ENCODE measurements at regions not wholly inside any gene's neighbourhood (a gene's known extent, or its start where the extent isn't known, plus 50 kb on each side); places are given as distances from the start of the nearest gene placed in this dataset.

DNA sequence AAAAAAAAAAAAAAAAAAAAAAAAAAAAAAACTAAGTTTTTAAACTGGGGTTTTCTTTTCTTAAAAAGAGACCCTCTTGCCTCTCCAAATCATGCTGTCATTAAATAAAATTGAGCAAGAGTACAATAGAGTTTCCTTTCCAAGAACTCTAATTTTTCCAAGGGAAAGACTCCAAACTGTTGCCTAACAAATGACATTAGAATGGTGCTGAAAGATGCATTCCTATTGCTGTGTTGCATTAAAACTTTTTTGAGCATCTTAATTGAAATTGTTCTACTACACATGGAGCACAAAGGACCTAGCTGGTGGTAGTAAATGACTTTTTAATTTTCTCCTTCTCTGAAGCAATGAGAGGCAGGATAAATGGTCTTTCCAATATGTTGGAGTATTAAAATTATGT, 469.1 kb upstream of the ARHGEF26 start:
- TF ChIP-seq POLR2AphosphoS5 (IDR thresholded peaks at IDR 0.05; ENCODE audit: borderline replicate concordance, low read depth, low read length) (no peak), EZH2 (IDR thresholded peaks at IDR 0.05) (no peak), FOXP2 (optimal IDR thresholded peaks at IDR 0.05; ENCODE audit: control extremely low read depth, extremely low read length, insufficient read depth) (no peak)
- Histone ChIP-seq H3K27ac (no peak overlapping the region), H3K9ac (ENCODE audit: insufficient read length) (no peak overlapping the region), H3K4me3 (no peak overlapping the region), H3K9me3 (ENCODE audit: low read depth, low read length) (no peaks in the 10 kb centered on the region), H3K36me3 (ENCODE audit: insufficient read depth, low read length) (no peaks in the 10 kb centered on the region)
- DNase-seq (ENCODE audit: low read depth, low spot score), result no peak

DNA sequence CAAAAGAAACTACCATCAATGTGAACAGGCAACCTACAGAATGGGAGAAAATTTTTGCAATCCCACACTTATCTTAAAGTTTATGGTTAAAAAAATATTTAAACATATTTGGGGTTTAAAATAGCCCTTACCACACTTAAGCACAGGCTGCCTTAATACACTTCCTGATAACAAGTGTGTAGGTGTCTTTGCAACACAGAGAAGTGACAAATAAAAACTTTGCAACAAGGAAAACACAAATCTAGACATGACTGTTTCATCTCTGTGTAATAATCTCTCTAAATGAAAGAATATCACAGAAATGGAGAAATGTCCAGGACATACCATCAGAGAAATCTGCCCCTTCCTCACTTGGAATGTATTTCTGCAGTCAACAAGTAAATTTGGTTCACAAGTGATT, 464.1 kb upstream of the ARHGEF26 start:
- no peaks in the 10 kb centered on the region for H3K9me3 ChIP-seq (ENCODE audit: low read depth, low read length)
- H3K4me3 ChIP-seq, result no peak overlapping the region
- no peaks in the 10 kb centered on the region for H3K36me3 ChIP-seq (ENCODE audit: insufficient read depth, low read length)
- TF ChIP-seq FOXP2 (optimal IDR thresholded peaks at IDR 0.05; ENCODE audit: control extremely low read depth, extremely low read length, insufficient read depth) (no peak), POLR2AphosphoS5 (IDR thresholded peaks at IDR 0.05; ENCODE audit: borderline replicate concordance, low read depth, low read length) (no peak), EZH2 (IDR thresholded peaks at IDR 0.05) (no peak)
- H3K9ac ChIP-seq (ENCODE audit: insufficient read length), result no peak overlapping the region
- DNase-seq (ENCODE audit: low read depth, low spot score), result no peak
- no peak overlapping the region for H3K27ac ChIP-seq

DNA sequence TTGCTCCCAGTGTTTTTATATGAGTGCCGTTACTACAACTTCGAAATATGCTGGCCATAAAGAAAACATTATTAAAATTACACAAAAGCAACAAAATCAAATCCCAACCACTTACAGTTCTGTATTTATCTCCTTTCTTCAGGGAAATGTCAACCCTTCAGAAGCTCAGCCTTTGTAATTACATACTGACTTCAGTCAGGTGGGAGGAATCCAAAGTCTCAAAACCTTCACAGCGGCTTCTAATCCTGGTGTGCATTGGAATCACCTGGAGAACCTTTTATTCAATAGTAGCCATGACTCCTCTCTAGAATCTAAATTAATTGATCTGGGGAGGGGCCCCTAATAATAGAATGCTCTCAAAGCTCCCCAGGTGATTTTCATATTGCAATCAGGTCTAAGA, 463.7 kb upstream of the ARHGEF26 start:
- Histone ChIP-seq H3K9me3 (ENCODE audit: low read depth, low read length) (no peaks in the 10 kb centered on the region), H3K4me3 (no peak overlapping the region), H3K9ac (ENCODE audit: insufficient read length) (no peak overlapping the region), H3K27ac (no peak overlapping the region), H3K36me3 (ENCODE audit: insufficient read depth, low read length) (no peaks in the 10 kb centered on the region)
- DNase-seq (ENCODE audit: low read depth, low spot score), result no peak
- TF ChIP-seq EZH2 (IDR thresholded peaks at IDR 0.05), result no peak
- no peak for TF ChIP-seq POLR2AphosphoS5 (IDR thresholded peaks at IDR 0.05; ENCODE audit: borderline replicate concordance, low read depth, low read length)
- no peak for TF ChIP-seq FOXP2 (optimal IDR thresholded peaks at IDR 0.05; ENCODE audit: control extremely low read depth, extremely low read length, insufficient read depth)

DNA sequence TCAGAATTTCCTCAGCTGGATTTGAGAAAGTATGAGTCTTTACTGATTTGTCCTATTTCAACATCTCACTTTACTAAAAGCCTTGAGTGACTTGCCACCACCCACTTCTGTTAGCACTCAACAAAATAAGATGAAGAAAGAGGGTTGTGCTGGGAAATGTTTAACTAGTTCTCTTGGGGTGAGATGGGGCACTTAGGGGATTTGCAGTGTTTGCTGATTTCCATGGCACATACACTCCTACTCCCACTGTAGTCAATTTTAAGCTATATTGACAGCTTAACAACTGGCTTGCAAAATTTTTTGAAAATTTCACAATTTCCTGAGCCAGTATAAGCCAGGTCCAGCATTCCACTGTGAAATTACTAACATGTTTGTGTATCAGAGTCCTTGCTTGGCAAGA, 463.1 kb upstream of the ARHGEF26 start:
- H3K9ac ChIP-seq (ENCODE audit: insufficient read length), result no peak overlapping the region
- TF ChIP-seq EZH2 (IDR thresholded peaks at IDR 0.05) (no peak), FOXP2 (optimal IDR thresholded peaks at IDR 0.05; ENCODE audit: control extremely low read depth, extremely low read length, insufficient read depth) (no peak), POLR2AphosphoS5 (IDR thresholded peaks at IDR 0.05; ENCODE audit: borderline replicate concordance, low read depth, low read length) (no peak)
- no peaks in the 10 kb centered on the region for H3K36me3 ChIP-seq (ENCODE audit: insufficient read depth, low read length)
- no peak for DNase-seq (ENCODE audit: low read depth, low spot score)
- no peaks in the 10 kb centered on the region for H3K9me3 ChIP-seq (ENCODE audit: low read depth, low read length)
- H3K4me3 ChIP-seq, result no peak overlapping the region
- H3K27ac ChIP-seq, result no peak overlapping the region

DNA sequence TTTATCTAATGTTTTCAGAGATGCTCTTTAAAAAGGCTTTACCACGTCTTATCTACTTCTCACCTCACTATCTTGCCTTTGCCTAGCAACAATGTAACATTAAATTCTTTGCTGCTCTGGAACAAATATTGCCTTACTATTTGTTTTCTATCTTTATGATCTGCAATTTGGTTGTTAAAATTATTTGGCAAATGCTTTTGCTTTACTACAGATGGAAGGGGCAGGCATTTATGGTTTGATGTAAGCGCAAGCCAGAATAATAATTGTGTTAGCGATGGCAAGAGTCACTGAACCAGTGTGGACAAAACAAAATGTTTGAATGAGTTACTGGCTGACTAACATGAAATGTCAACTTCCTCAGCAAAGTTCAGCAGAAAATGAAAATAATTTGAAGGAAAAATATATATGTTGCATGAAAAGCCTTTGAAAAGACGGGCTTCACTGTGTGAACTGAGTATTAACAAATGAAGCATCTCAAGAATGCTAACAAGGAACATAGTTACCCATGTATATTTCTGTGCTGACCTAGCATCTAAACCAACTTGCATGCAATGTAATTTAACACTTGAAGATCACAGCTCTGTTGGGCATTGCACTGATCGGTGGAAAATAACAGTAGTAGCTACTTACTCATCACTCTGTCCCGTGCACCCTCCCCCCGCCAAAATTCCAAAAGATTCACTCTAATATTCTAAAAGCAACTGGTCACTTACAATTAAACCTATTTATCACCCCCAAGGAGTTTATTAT, 454.0 kb upstream of the ARHGEF26 start:
- no peak for TF ChIP-seq FOXP2 (optimal IDR thresholded peaks at IDR 0.05; ENCODE audit: control extremely low read depth, extremely low read length, insufficient read depth)
- TF ChIP-seq EZH2 (IDR thresholded peaks at IDR 0.05), result no peak
- TF ChIP-seq POLR2AphosphoS5 (IDR thresholded peaks at IDR 0.05; ENCODE audit: borderline replicate concordance, low read depth, low read length), result no peak
- no peak overlapping the region for H3K27ac ChIP-seq

DNA sequence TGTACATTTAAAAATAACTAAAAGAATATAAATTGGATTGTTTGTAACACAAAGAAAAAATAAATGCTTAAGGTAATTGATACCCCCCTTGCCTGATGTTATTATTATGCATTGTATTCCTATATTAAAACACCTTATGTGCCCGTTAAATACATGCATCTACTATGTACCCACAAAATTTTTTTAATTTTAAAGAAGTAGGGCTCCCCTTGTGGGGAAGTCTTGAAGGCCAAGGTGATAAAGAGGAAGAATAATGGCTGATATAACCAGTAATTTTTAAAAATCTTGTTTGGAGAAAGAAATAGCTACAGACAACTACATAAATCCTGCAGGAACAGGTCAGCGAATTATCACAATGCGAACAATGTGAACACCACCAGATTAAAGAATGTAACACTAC, 451.7 kb upstream of the ARHGEF26 start:
- Histone ChIP-seq H3K9me3 (ENCODE audit: low read depth, low read length) (no peaks in the 10 kb centered on the region), H3K36me3 (ENCODE audit: insufficient read depth, low read length) (no peaks in the 10 kb centered on the region), H3K9ac (ENCODE audit: insufficient read length) (no peak overlapping the region), H3K4me3 (no peak overlapping the region), H3K27ac (no peak overlapping the region)
- TF ChIP-seq EZH2 (IDR thresholded peaks at IDR 0.05) (no peak), POLR2AphosphoS5 (IDR thresholded peaks at IDR 0.05; ENCODE audit: borderline replicate concordance, low read depth, low read length) (no peak), FOXP2 (optimal IDR thresholded peaks at IDR 0.05; ENCODE audit: control extremely low read depth, extremely low read length, insufficient read depth) (no peak)
- no peak for DNase-seq (ENCODE audit: low read depth, low spot score)

More for the DNA sequence above, 454.0 kb upstream of the ARHGEF26 start:
- no peak overlapping the region for H3K9ac ChIP-seq (ENCODE audit: insufficient read length)
- H3K9me3 ChIP-seq (ENCODE audit: low read depth, low read length), result no peaks in the 10 kb centered on the region
- no peak for DNase-seq (ENCODE audit: low read depth, low spot score)
- H3K4me3 ChIP-seq, result no peak overlapping the region
- H3K36me3 ChIP-seq (ENCODE audit: insufficient read depth, low read length), result no peaks in the 10 kb centered on the region

DNA sequence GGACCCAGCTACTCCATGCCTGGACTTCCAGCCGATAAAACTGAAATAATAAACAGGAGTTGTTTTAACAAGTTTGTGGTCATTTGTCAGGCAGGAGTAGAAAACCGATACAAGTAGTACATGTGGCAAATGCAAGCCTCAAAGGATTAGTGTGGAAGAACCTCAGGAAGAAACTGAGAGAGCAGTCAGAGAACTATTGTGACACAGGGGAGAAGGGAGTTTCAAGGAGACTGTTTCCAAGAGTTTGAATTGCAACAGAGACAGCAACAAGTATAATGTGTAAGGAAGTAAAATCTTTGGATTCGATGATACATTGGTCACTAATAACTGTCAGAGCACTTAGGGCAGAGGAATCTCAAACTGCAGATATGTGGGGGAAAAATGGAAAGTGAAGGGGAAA, 450.6 kb upstream of the ARHGEF26 start:
- no peak overlapping the region for H3K9ac ChIP-seq (ENCODE audit: insufficient read length)
- H3K4me3 ChIP-seq, result no peak overlapping the region
- no peaks in the 10 kb centered on the region for H3K36me3 ChIP-seq (ENCODE audit: insufficient read depth, low read length)
- no peak overlapping the region for H3K27ac ChIP-seq
- no peaks in the 10 kb centered on the region for H3K9me3 ChIP-seq (ENCODE audit: low read depth, low read length)
- TF ChIP-seq POLR2AphosphoS5 (IDR thresholded peaks at IDR 0.05; ENCODE audit: borderline replicate concordance, low read depth, low read length), result no peak
- no peak for TF ChIP-seq FOXP2 (optimal IDR thresholded peaks at IDR 0.05; ENCODE audit: control extremely low read depth, extremely low read length, insufficient read depth)
- TF ChIP-seq EZH2 (IDR thresholded peaks at IDR 0.05), result no peak
- DNase-seq (ENCODE audit: low read depth, low spot score), result no peak

DNA sequence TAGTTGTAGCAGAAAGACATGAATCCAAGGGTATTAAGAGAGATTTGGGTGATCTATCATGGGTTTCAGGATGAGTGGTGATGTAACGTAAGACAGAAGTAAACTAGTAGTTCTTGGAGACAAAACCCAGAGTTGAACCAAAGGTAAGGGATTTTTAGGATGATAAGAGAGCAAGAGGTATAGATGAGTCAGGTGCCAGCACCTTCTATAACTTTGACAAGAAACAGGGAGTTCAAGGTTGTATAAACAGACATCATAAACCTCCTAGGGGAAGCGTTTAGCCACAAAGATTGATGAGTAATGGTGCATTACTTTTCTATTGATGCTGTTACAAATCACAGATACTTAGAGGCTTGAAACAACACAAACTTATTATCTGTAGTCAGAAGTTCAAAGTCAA, 447.3 kb upstream of the ARHGEF26 start:
- Histone ChIP-seq H3K9ac (ENCODE audit: insufficient read length) (no peak overlapping the region), H3K9me3 (ENCODE audit: low read depth, low read length) (no peaks in the 10 kb centered on the region), H3K4me3 (no peak overlapping the region), H3K27ac (no peak overlapping the region), H3K36me3 (ENCODE audit: insufficient read depth, low read length) (no peaks in the 10 kb centered on the region)
- DNase-seq (ENCODE audit: low read depth, low spot score), result no peak
- TF ChIP-seq EZH2 (IDR thresholded peaks at IDR 0.05), result no peak
- no peak for TF ChIP-seq POLR2AphosphoS5 (IDR thresholded peaks at IDR 0.05; ENCODE audit: borderline replicate concordance, low read depth, low read length)
- TF ChIP-seq FOXP2 (optimal IDR thresholded peaks at IDR 0.05; ENCODE audit: control extremely low read depth, extremely low read length, insufficient read depth), result no peak

DNA sequence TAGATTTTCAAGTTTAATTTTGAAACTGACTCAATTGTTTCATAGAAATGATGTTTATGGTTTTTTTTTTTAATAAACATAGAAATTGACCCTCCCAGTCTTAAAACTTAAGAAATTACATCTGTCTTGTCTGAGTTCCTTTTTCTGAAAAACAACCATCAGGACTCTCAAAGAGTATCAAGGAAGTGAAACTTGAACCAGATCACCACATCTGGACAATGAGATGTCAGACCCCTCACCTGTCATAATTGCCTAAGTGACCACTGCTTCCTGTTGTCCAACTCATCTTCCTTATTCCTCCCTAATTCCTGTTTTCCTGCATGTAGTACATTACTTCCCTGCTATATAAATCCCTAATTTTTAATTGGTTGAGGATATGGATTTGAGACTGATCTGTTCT, 441.5 kb upstream of the ARHGEF26 start:
- H3K4me3 ChIP-seq, result no peak overlapping the region
- DNase-seq (ENCODE audit: low read depth, low spot score), result no peak
- TF ChIP-seq EZH2 (IDR thresholded peaks at IDR 0.05), result no peak
- no peak for TF ChIP-seq POLR2AphosphoS5 (IDR thresholded peaks at IDR 0.05; ENCODE audit: borderline replicate concordance, low read depth, low read length)
- TF ChIP-seq FOXP2 (optimal IDR thresholded peaks at IDR 0.05; ENCODE audit: control extremely low read depth, extremely low read length, insufficient read depth), result no peak
- H3K27ac ChIP-seq, result no peak overlapping the region
- H3K9me3 ChIP-seq (ENCODE audit: low read depth, low read length), result no peaks in the 10 kb centered on the region
- no peak overlapping the region for H3K9ac ChIP-seq (ENCODE audit: insufficient read length)
- no peaks in the 10 kb centered on the region for H3K36me3 ChIP-seq (ENCODE audit: insufficient read depth, low read length)

All from SK-N-MC (cell line).